Esophagus squamous epithelium (tissue), 4 donors: ENCODE measurements at regions not wholly inside any gene's neighbourhood (a gene's known extent, or its start where the extent isn't known, plus 50 kb on each side); places are given as distances from the start of the nearest gene placed in this dataset.

Source experiments
- POLR2A ChIP-seq, 4 donors: fragments of 450-650 bp; IDR thresholded peaks; one replicate each; pipeline ENCODE4 v1.6.1; 2017; ENCODE audit warnings: antibody characterized with exemption in 4 of 4, mild to moderate bottlenecking in 4 of 4, moderate library complexity in 3 of 4
- TF ChIP-seq, protein P1 (sequence below), 6 experiments: fragments of 450-650 bp in 4 of 6; fragments of 200-600 bp in 2 of 6; sonication (generic) in 2 of 6; IDR thresholded peaks; one replicate each; pipeline ENCODE4 v1.5.1; 2016 to 2019; ENCODE audit warnings: antibody characterized with exemption in 6 of 6, mild to moderate bottlenecking in 4 of 6, moderate library complexity in 4 of 6

DNA sequence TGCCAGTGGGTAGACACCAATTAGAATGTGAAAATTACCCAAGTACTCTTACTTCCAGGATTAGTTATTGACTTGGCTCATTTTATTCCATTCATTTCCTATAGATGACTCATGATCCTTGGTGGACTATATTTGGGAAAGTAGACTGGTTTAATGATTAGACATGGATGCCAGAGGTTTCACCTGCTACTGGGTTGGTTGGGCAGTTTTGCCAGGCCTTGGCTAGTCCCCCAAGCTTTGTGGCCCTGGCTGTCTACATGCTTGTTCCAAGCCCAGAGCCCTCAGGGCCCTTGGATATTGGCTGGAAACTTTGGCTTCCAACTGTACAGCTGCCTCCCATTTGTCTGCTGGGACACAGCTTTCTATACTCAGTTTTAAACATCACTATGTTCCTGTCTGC is 104.1 kb downstream of the ZFP64 start:
- no peak for TF ChIP-seq POLR2A (IDR thresholded peaks at IDR 0.05)
- TF ChIP-seq, protein P1, sequence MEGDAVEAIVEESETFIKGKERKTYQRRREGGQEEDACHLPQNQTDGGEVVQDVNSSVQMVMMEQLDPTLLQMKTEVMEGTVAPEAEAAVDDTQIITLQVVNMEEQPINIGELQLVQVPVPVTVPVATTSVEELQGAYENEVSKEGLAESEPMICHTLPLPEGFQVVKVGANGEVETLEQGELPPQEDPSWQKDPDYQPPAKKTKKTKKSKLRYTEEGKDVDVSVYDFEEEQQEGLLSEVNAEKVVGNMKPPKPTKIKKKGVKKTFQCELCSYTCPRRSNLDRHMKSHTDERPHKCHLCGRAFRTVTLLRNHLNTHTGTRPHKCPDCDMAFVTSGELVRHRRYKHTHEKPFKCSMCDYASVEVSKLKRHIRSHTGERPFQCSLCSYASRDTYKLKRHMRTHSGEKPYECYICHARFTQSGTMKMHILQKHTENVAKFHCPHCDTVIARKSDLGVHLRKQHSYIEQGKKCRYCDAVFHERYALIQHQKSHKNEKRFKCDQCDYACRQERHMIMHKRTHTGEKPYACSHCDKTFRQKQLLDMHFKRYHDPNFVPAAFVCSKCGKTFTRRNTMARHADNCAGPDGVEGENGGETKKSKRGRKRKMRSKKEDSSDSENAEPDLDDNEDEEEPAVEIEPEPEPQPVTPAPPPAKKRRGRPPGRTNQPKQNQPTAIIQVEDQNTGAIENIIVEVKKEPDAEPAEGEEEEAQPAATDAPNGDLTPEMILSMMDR (IDR thresholded peaks at IDR 0.05): no peak
